Large intestine (tissue), 3 donors: ENCODE measurements at regions not wholly inside any gene's neighbourhood (a gene's known extent, or its start where the extent isn't known, plus 50 kb on each side); places are given as distances from the start of the nearest gene placed in this dataset.
"Not testable (repeated sequence)": the region's sequence is repeated elsewhere in the genome, so short reads cannot be mapped to it uniquely, and the experiment has no call there.

ENCODE experiments used
- DNase-seq, 2 donors: peaks; one replicate each; pipeline versions ENCODE4 v3.0.0 to v3.0.0-alpha.2; 2013
- H3K27ac ChIP-seq: one replicate; pipeline ENCODE4 v1.5.1; 2013; ENCODE audit warnings: low read length
- H3K27me3 ChIP-seq: 2 replicates; pipeline ENCODE4 v1.6.1; 2013; ENCODE audit warnings: low read length; ENCODE audit not compliant: control insufficient read depth, insufficient read depth
- H3K36me3 ChIP-seq: 2 replicates; pipeline ENCODE4 v1.6.1; 2013; ENCODE audit warnings: low read length; ENCODE audit not compliant: control insufficient read depth, insufficient read depth
- H3K4me1 ChIP-seq: one replicate; pipeline ENCODE4 v1.6.1; 2013; ENCODE audit warnings: low read length; ENCODE audit not compliant: control insufficient read depth, insufficient read depth
- H3K4me3 ChIP-seq: one replicate; pipeline ENCODE4 v1.5.1; 2013; ENCODE audit warnings: low read length
- H3K9me3 ChIP-seq: one replicate; pipeline ENCODE4 v1.6.1; 2013; ENCODE audit warnings: mild to moderate bottlenecking, low read depth, low read length, moderate library complexity; ENCODE audit not compliant: control insufficient read depth
- WGBS: methylation state at CpG from one replicate; pipeline ENCODE4 v1.1.5; 2013; ENCODE audit warnings: low lambda C conversion rate; ENCODE audit not compliant: insufficient coverage; 5-methylcytosine and 5-hydroxymethylcytosine counted together

DNA sequence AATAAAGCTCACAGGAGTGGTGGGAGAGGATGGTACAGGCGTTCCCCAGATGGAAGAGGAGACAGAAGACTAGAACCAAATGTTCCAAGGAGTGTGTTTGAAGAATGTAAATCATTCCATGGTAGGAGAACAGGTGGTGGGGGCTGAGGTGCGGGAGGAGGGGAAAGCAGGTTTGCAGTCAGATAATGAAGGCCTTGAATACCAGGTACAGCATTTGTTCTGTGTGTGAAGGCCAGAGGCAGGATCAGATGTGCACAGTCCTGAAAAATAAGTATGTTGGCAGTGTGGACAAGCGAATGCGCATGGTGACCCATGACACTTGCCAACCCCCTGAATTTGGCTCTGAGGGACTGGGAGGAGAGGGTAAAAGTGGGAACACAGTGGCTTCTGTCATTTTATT is 59.9 kb upstream of the ALDH1B1 start:
- Histone ChIP-seq H3K4me3 (no peak overlapping the region), H3K4me1 (no peaks in the 10 kb centered on the region), H3K9me3 (no peaks in the 10 kb centered on the region), H3K27me3 (peaks cover 3% of the 10 kb centered on the region), H3K27ac (no peak overlapping the region), H3K36me3 (no peaks in the 10 kb centered on the region)
- DNase-seq: no peak
- WGBS: no CpG with 5 or more reads among the region's 4 CpGs

DNA sequence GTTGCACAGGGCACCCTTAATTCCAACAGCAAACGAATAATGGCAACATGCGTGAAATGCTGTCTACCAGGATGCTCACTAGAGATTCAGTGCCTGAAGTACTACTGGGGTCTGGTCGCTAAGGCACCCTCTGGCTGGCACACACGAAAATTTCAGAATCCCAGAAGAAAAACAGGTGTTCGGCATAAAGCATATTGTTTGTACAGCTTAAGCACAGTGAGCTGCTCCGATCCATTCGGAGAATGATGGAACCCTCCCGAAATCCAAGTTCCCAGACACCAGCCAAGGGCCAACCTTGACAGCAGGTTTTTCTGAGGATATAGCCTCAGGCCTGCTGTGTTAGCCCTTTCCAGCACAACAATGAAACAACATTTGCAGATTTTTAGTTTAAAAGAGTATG is 61.4 kb upstream of the ALDH1B1 start:
- H3K27me3 ChIP-seq: peaks cover 3% of the 10 kb centered on the region
- no CpG with 5 or more reads among the region's 8 CpGs for WGBS
- H3K27ac ChIP-seq: no peak overlapping the region
- H3K4me1 ChIP-seq: no peaks in the 10 kb centered on the region
- H3K36me3 ChIP-seq: no peaks in the 10 kb centered on the region
- no peak for DNase-seq
- no peak overlapping the region for H3K4me3 ChIP-seq
- no peaks in the 10 kb centered on the region for H3K9me3 ChIP-seq

DNA sequence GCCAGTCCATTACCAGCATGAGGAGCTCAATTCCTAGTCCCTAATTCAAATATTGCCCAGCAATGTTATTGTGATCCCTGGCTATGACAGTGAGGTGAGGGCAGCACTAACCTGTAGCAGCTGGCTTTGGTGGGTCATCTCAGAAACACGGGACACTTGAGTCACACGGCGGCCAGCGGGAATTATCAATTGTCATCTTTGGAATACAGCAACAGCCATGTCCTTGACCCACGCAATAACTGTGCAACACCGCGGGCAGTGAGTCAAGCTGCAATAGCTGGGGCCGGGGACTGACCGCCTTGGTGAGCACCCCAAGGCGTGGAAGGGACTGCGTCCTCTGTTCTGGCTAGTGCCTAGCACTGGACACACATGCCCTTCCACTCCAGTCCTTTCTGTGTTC is 62.5 kb upstream of the ALDH1B1 start:
- no peaks in the 10 kb centered on the region for H3K36me3 ChIP-seq
- H3K27ac ChIP-seq: no peak overlapping the region
- DNase-seq: no peak
- no CpG with 5 or more reads among the region's 11 CpGs for WGBS
- no peak overlapping the region for H3K4me3 ChIP-seq
- H3K9me3 ChIP-seq: no peaks in the 10 kb centered on the region
- H3K27me3 ChIP-seq: no peaks in the 10 kb centered on the region
- H3K4me1 ChIP-seq: no peaks in the 10 kb centered on the region

DNA sequence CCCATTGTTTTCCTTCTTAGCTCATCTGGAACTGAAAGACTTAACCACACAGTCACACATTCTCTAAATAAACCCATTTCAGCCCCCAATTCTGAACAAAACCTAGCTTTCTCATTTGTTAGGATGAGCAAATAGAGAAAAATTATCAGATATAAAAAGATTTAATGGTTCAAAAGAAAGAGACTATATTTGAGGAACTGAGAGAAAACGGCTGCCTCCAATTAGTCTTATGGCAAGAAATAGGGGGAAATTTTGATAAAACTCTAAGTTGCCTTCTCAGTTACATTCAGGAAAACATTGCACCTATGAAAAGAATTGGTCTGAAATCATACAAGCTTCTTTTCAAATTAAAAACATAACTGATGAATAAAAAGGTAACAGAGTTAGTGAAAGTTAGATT is 63.7 kb upstream of the ALDH1B1 start:
- Histone ChIP-seq H3K36me3 (no peaks in the 10 kb centered on the region), H3K27me3 (no peaks in the 10 kb centered on the region), H3K4me1 (no peaks in the 10 kb centered on the region), H3K4me3 (no peak overlapping the region), H3K27ac (no peak overlapping the region), H3K9me3 (peaks cover 6% of the 10 kb centered on the region)
- no peak for DNase-seq
- WGBS: 100% methylated on average over 1 of the region's 1 CpG

DNA sequence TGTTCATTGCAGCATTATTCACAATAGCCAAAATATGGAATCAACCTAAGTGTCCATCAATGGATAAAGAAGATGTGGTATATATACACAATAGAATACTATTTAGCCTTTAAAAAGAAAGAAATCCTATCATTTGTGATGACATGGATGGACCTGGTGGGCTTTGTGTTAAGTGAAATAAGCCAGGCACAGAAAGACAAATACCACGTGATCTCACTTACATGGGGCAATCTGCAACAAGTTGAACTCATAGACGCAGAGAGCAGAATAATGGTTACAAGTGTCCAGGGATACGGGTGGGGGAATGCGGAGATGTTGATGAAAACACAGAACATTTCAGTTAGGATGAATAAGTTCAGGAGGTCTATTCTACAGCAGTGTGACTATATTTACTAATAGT is 66.4 kb upstream of the ALDH1B1 start:
- Histone ChIP-seq H3K27ac (no peak overlapping the region), H3K36me3 (no peaks in the 10 kb centered on the region), H3K27me3 (no peaks in the 10 kb centered on the region), H3K9me3 (peaks cover 6% of the 10 kb centered on the region), H3K4me3 (no peak overlapping the region), H3K4me1 (peaks cover 3% of the 10 kb centered on the region)
- no peak for DNase-seq
- WGBS: 96% methylated on average over 4 of the region's 4 CpGs

DNA sequence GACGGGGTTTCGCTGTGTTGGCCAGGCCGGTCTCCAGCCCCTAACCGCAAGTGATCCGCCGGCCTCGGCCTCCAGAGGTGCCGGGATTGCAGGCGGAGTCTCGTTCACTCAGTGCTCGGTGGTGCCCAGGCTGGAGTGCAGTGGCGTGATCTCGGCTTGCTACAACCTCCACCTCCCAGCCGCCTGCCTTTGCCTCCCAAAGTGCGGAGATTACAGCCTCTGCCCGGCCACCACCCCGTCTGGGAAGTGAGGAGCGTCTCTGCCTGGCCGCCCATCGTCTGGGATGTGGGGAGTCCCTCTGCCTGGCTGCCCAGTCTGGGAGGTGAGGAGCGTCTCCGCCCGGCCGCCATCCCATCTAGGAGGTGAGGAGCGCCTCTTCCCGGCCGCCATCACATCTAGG is 68.3 kb upstream of the ALDH1B1 start:
- DNase-seq, H3K9me3 ChIP-seq, H3K27me3 ChIP-seq, H3K27ac ChIP-seq, H3K36me3 ChIP-seq, H3K4me3 ChIP-seq: not testable (repeated sequence)
- no CpG with 5 or more reads among the region's 27 CpGs for WGBS
- peaks cover 12% of the 10 kb centered on the region for H3K4me1 ChIP-seq

DNA sequence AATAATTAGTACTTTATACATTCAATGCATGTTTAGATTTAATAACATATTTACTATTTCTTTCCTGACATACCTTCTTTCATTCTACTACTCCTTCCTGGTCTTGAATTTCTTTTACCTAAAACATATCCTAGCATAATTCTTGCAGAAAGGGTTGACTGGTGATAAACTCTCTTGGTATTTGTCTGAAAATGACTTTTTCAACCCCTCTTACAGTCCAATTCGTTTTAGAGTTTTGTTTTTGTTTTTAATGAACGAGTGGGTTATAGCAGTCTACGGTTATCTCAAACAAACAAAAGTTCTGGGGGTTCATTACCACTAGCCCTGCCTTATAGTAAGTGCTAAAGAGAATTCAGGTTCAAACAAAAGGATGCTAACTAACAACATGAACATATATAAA is 69.6 kb upstream of the ALDH1B1 start:
- Histone ChIP-seq H3K27me3 (no peaks in the 10 kb centered on the region), H3K9me3 (peaks cover 6% of the 10 kb centered on the region), H3K4me1 (peaks cover 20% of the 10 kb centered on the region), H3K36me3 (no peaks in the 10 kb centered on the region), H3K27ac (no peak overlapping the region), H3K4me3 (no peak overlapping the region)
- DNase-seq: no peak
- WGBS: 86% methylated on average over 1 of the region's 3 CpGs

DNA sequence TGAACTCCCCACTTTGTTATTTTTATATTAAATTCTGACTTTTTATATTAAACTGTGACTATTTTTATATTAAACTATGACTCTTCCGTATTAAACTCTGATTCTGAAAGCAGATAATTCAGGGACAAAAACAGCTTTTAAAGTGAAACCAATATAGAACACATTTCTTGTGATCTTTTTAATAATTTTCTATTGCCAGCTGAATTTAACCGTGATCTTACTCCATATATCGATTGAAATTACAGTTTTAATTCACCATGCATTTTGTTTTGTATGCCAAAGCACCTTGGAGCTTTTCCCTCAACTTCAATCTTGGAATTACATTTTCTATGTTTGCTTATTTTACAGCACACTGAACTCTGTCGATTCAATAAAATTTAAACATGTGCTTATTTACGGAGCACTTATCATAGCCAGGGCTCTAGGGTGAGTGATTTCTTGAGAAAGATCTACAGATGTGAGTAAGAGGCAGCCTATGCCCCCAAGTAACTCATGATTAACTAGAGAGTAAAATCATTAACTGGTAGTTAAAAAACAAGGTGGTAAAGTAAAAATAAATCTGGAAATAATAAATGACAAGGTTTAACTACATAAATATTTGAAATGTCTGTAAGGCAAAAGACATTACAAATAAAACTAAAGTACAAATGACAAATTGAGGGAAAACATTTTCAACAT is 72.9 kb upstream of the ALDH1B1 start:
- Histone ChIP-seq H3K27ac (peak overlapping the region; percentile 55), H3K4me1 (peaks cover 20% of the 10 kb centered on the region), H3K36me3 (no peaks in the 10 kb centered on the region), H3K9me3 (peaks cover 6% of the 10 kb centered on the region), H3K4me3 (peak overlapping the region; percentile 7), H3K27me3 (no peaks in the 10 kb centered on the region)
- peak in 1 of 2 donors; percentile 62 for DNase-seq
- 52% methylated on average over 4 of the region's 5 CpGs for WGBS

DNA sequence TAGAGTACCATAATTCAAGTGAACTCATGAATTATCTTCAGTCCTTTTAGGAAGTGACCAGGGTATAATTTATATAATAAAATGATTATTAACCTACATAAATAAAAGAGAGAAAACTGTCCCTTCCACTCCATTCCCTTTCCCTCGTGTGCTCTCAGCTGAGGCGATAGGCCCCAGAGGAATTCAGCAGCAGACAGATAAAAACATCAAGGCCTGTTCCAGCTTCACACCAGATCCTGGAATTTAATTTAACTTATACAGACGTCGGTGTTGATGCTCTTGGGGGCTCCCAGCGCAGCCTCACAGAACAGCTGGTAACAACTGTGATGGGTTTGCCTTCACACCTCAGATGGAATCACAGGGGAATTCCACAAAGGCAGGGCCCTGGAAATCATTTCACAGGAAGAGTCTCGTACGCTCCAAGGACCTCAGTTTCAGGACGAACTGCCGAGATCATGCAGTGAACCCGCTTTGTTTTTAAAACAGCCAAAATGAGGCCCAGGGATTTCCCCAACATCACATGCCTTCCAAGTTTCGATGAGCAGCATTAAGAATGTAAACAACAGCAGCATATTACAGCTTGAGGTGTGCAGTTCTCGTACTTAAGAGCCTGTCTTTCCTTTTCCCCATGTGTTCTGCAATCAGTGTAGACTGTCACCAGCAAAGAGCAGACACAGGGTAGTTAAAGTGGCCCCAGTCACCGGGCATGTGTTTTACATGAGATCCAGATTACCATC is 73.6 kb upstream of the ALDH1B1 start:
- peak; percentile 47 to 80 for DNase-seq
- no peaks in the 10 kb centered on the region for H3K36me3 ChIP-seq
- H3K4me1 ChIP-seq: peaks cover 20% of the 10 kb centered on the region
- H3K27me3 ChIP-seq: no peaks in the 10 kb centered on the region
- H3K4me3 ChIP-seq: no peak overlapping the region
- no CpG with 5 or more reads among the region's 13 CpGs for WGBS
- H3K9me3 ChIP-seq: peaks cover 2% of the 10 kb centered on the region
- H3K27ac ChIP-seq: peak overlapping the region; percentile 55

DNA sequence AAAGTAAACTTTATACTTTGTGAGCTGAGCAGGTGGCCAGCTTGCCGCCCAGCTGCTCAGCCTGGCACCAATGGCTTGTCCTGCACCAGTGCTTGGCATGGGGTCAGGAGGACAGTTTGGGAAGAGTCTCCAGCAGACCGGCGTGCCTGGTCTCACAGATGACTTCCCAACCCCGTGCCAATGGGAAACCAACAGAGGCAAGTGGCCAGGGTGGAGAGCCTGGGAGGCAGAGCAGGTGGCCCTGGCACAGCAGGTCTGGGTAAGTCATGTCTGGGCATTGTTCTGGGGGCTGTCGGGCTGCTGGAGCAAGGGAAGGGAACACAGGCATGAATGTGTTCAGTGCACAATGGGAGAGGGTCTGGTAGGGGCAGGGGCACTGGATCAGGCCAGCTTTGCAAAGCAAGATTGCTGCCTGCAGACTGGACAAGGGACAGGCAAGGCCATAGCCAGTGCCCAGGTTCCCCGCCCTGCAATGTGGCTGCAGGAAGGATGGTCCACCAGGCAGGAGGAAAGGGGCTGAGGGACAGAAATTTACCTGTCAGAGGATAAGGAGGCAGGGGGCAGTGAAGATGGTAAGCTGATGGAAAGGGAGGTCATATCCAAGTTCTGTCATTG is 76.2 kb upstream of the ALDH1B1 start:
- no peak overlapping the region for H3K27ac ChIP-seq
- H3K36me3 ChIP-seq: no peaks in the 10 kb centered on the region
- H3K4me3 ChIP-seq: no peak overlapping the region
- H3K4me1 ChIP-seq: peaks cover 30% of the 10 kb centered on the region
- DNase-seq: no peak
- no peaks in the 10 kb centered on the region for H3K27me3 ChIP-seq
- no CpG with 5 or more reads among the region's 6 CpGs for WGBS
- H3K9me3 ChIP-seq: no peaks in the 10 kb centered on the region
